IPS DF 4.7 (cell line): ENCODE measurements at regions not wholly inside any gene's neighbourhood (a gene's known extent, or its start where the extent isn't known, plus 50 kb on each side); places are given as distances from the start of the nearest gene placed in this dataset.

ENCODE experiments used
- DNase-seq: peaks from one replicate; pipeline ENCODE4 v3.0.0-alpha.2; 2013; ENCODE audit warnings: low spot score; ENCODE audit errors: extremely low read depth

- no peak for DNase-seq
Observed at GRCh38 chr6:23989885-23990533, 136.0 kb upstream of the NRSN1 start.

- DNase-seq: no peak
Observed at GRCh38 chr6:23994013-23994412, 132.0 kb upstream of the NRSN1 start.

DNA sequence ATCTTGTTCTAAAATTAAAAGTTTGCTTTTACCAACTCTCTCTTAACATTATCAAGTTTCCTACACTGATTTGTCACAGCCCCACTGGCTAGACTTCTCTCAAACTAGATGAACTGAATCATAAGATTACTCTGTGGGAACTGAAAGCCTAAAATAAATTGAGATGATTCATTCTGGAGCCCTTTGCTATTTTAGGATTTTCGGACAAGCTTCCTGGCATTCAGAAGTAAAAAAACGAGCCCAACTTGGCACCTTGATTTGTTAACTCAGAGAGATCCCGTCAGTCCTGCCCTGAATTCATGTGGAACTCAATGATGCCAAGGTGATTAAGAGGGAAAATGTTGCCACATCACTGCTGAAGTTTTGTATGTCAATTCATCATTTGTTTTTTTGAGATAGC is 122.0 kb upstream of the NRSN1 start:
- DNase-seq: no peak

GRCh38 chr6:24004659-24005058 is 121.4 kb upstream of the NRSN1 start:
- no peak for DNase-seq

DNA sequence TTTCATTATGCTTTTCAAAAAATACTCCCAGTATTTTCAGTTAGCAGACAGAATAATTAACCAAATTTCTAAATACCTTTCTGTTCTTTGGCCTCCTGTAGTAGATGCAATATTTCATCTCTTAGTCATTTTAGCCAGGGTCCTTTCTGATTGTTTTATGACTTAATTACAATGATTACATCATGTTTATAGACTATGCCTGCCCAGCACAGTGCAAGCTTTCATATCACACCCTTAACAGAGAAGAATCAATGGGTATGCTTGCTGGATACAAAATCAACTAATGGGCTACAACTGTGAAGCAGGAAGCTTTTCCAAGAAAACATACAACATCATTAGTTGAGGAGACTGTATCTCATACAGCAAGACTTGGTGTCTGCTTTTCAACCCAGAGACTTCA is 119.8 kb upstream of the NRSN1 start:
- no peak for DNase-seq

- no peak for DNase-seq
Observed at GRCh38 chr6:24009319-24009718, 116.7 kb upstream of the NRSN1 start.

DNA sequence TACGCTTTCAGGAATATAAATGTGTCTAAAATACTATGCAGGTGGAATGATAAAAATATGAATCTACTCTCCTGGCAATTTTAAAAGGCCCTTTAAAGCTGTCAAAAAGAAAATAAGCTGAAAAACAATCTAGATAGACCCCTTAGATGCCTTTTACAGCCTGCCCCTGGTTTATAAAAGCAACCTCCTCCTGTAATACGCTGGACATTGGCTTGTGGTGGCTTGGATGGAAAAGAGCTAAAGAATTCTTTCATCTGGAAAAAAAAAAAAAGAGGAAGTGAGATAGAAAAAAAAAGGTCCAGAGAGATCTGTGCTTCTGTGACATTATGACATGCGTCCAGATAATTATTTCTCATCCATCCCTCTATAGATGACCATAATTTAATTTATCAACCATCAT is 115.9 kb upstream of the NRSN1 start:
- no peak for DNase-seq

DNA sequence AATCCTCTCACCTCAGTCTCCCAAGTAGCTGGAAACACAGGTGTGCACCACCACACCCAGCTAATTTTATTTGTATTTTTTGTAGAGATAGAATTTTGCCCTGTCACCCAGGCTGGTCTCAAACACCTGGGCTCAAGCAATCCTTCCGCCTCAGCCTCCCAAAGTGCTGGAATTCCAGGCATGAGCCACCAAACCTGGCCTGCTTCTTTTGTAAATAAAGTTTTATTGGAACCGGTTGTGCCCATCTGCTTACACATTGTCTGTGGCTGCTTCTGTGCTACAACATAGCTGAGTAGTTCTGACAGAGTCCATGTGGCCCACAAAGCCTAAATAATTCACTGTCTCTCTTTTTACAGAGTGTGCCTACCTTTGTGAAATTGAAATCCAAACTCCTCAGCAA is 109.7 kb upstream of the NRSN1 start:
- DNase-seq: no peak

GRCh38 chr6:24016857-24017256 is 109.2 kb upstream of the NRSN1 start:
- DNase-seq: no peak

DNA sequence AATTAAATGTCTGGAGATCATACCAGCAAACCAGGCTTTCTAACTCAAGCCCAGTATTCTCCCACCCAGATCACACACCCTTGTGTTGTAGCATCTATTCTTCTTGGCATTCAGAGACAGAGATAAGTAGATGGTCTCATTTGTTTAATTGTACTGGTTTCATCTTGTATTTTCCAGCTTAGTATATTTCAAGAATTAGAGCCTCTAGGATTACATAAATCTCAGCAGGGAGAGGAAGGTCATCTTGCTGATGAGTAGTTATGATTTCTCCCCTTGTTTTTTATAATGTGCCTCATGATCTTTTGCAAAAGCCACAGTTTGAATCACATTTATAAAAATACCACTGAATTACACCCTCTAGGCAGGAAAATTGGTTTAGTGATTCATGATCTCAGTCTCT is 106.6 kb upstream of the NRSN1 start:
- no peak for DNase-seq

GRCh38 chr6:24019830-24020229 is 106.2 kb upstream of the NRSN1 start:
- DNase-seq: no peak

DNA sequence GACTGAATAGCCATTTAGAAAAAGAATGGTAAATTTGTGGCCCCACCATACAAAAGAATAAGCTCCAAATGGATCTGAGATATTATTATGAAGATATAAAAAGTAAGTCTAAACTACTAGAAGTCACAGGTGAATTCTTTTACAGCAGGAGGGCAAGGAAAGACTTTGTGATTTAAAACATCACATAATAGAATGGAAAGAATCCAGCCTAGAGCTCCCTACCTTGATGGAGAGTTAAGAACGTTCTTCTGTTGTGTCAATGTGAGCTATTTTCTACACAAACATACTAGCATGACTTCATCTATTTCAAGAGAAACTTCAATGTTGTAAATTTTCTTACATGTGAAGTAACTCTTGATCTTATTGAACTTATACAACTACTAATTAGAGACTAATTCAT is 100.0 kb upstream of the NRSN1 start:
- DNase-seq: no peak

- no peak for DNase-seq
Observed at GRCh38 chr6:24031496-24031895, 94.5 kb upstream of the NRSN1 start.

GRCh38 chr6:24032896-24033688 is 92.9 kb upstream of the NRSN1 start:
- DNase-seq: no peak

DNA sequence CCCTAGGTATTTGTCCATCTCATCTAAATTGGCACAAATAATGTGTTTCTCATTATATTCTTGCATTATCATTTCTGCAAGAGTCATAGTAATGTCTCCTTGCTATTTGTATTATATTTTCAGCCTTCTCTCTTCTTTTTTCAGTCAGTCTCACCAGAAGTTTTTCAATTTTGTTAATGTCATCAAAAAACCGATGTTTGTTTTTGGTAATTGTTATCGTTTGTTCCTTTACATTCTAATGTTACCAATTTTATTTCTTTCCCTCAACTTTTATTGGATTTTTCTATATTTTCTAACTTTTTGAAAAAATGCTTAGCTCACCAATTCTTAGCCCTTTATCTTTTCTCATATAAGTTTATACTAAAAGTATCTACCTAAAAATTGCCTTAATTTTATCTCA is 82.2 kb upstream of the NRSN1 start:
- DNase-seq: no peak

DNA sequence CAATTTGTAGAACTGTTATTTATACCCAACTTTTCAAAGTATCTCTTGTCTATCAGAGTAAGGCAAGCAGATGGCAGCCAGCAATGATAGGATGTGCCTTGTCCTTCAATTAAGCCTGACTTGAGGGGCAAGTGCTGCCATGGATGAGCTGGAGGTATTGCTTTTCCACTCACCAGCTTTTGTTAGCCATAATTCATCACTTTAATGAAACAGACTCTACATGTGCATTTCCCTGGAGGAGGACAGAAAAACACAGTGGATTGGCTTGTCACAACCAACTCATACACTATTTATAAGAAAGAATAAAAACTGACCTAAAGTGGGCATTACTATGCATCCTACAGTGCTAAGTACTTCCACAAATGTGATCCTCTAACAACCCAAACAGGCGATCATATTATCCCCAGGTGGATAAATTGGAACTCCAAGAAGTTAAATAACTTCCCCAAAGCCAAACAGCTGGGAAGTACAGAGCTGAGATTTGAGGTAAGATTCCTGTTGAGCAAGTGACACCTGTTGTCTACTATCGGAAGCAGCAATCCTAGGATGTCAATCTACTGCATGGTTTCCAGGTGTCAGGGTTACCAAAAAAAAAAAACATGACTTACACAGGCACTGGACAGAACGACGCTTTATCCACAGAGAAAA is 73.9 kb upstream of the NRSN1 start:
- DNase-seq: no peak

GRCh38 chr6:24052590-24052961 is 73.4 kb upstream of the NRSN1 start:
- no peak for DNase-seq

DNA sequence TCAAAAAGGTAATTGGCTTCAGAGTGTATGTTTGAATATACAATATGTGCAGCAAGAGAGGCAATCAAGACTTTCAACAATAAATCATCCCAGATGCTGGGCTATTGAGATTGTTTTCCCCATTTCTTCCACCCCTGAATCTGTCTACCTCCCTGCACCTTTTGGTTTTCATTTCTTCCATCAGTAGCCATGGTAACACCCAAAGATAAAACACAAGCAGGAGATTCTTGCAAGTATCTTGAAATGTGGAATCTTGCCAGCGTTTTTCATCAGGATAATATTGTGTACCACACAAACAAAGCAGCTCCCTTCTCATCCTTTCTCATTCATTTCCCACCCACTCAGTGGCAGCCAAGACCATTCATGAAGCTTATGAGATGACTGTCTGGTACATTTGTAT is 73.0 kb upstream of the NRSN1 start:
- no peak for DNase-seq

GRCh38 chr6:24054388-24054787 is 71.6 kb upstream of the NRSN1 start:
- no peak for DNase-seq

- no peak for DNase-seq
Observed at GRCh38 chr6:24056567-24056966, 69.4 kb upstream of the NRSN1 start.

GRCh38 chr6:24057030-24057429 is 69.0 kb upstream of the NRSN1 start:
- DNase-seq: no peak

GRCh38 chr6:24060982-24061754 is 64.8 kb upstream of the NRSN1 start:
- DNase-seq: no peak
